Mesenchymal stem cell (in vitro differentiated cells and primary cell): ENCODE measurements at regions not wholly inside any gene's neighbourhood (a gene's known extent, or its start where the extent isn't known, plus 50 kb on each side); places are given as distances from the start of the nearest gene placed in this dataset.

Source experiments
- DNase-seq: peaks from one replicate; pipeline ENCODE4 v3.0.0-alpha.2; 2013
- H2AFZ ChIP-seq: one replicate; pipeline ENCODE4 v1.6.1; 2013; ENCODE audit warnings: low read depth, mild to moderate bottlenecking, control low read depth, inconsistent platforms, low read length, moderate library complexity
- H2AK5ac ChIP-seq: 2 replicates; pipeline ENCODE4 v1.6.1; 2013; ENCODE audit warnings: low read length, moderate library complexity, mild to moderate bottlenecking, inconsistent platforms; ENCODE audit not compliant: severe bottlenecking
- H2BK120ac ChIP-seq: one replicate; pipeline ENCODE4 v1.6.1; 2013; ENCODE audit warnings: low read depth, mild to moderate bottlenecking, inconsistent platforms, low read length, moderate library complexity
- H2BK12ac ChIP-seq, 2 experiments: one replicate each; pipeline ENCODE4 v1.6.1; 2013; ENCODE audit warnings: inconsistent platforms in 2 of 2, low read length in 2 of 2, mild to moderate bottlenecking in 2 of 2, moderate library complexity in 2 of 2, control low read depth in 1 of 2
- H2BK15ac ChIP-seq: one replicate; pipeline ENCODE4 v1.6.1; 2013; ENCODE audit warnings: mild to moderate bottlenecking, low read depth, inconsistent platforms; ENCODE audit not compliant: poor library complexity, severe bottlenecking
- H2BK5ac ChIP-seq: 2 replicates; pipeline ENCODE4 v1.6.1; 2013; ENCODE audit warnings: low read depth, mild to moderate bottlenecking, low read length, control low read depth, inconsistent platforms; ENCODE audit not compliant: poor library complexity, severe bottlenecking
- H3K14ac ChIP-seq, 2 experiments: one replicate each; pipeline ENCODE4 v1.6.1; 2013; ENCODE audit warnings: inconsistent platforms in 2 of 2, low read length in 2 of 2, control low read depth in 1 of 2, mild to moderate bottlenecking in 1 of 2, moderate library complexity in 1 of 2
- H3K18ac ChIP-seq, 2 experiments: one replicate each; pipeline ENCODE4 v1.6.1; 2013; ENCODE audit warnings: inconsistent platforms in 2 of 2, low read length in 2 of 2, control low read depth in 1 of 2, low read depth in 1 of 2, mild to moderate bottlenecking in 1 of 2
- H3K23ac ChIP-seq, 2 experiments: one replicate each; pipeline ENCODE4 v1.6.1; 2013; ENCODE audit warnings: inconsistent platforms in 2 of 2, low read length in 2 of 2, mild to moderate bottlenecking in 2 of 2, moderate library complexity in 2 of 2, control low read depth in 1 of 2
- H3K27ac ChIP-seq: 2 replicates; pipeline ENCODE4 v1.5.1; 2013; ENCODE audit warnings: mild to moderate bottlenecking, moderate library complexity, low read length, control low read depth, inconsistent platforms; ENCODE audit not compliant: poor library complexity, severe bottlenecking
- H3K27me3 ChIP-seq, 2 experiments: 2 replicates each; pipeline versions ENCODE4 v1.6.1 to v1.7.0; 2013; ENCODE audit warnings: low read length in 2 of 2, mild to moderate bottlenecking in 2 of 2, moderate library complexity in 2 of 2, control low read depth in 1 of 2, inconsistent platforms in 1 of 2; ENCODE audit not compliant: control insufficient read depth in 1 of 2, insufficient read depth in 1 of 2
- H3K36me3 ChIP-seq, 2 experiments: 2 replicates each; pipeline versions ENCODE4 v1.6.1 to v1.7.0; 2013; ENCODE audit warnings: low read length in 2 of 2, control low read depth in 1 of 2, inconsistent platforms in 1 of 2, low read depth in 1 of 2, mild to moderate bottlenecking in 1 of 2; ENCODE audit not compliant: insufficient read depth in 2 of 2, control insufficient read depth in 1 of 2
- H3K4ac ChIP-seq, 2 experiments: one replicate each; pipeline ENCODE4 v1.6.1; 2013; ENCODE audit warnings: inconsistent platforms in 2 of 2, low read length in 2 of 2, mild to moderate bottlenecking in 2 of 2, moderate library complexity in 2 of 2, control low read depth in 1 of 2, low read depth in 1 of 2
- H3K4me1 ChIP-seq: 2 replicates; pipeline ENCODE4 v1.6.1; 2013; ENCODE audit warnings: low read depth, low read length, control low read depth; ENCODE audit not compliant: control insufficient read depth, insufficient read depth
- H3K4me2 ChIP-seq: 2 replicates; pipeline ENCODE4 v1.6.1; 2013; ENCODE audit warnings: low read length, mild to moderate bottlenecking, inconsistent platforms; ENCODE audit not compliant: poor library complexity, severe bottlenecking
- H3K4me3 ChIP-seq, 2 experiments: 2 replicates each; pipeline versions ENCODE4 v1.5.1 to v1.7.0; 2013; ENCODE audit warnings: low read length in 2 of 2, mild to moderate bottlenecking in 2 of 2, control low read depth in 1 of 2, low read depth in 1 of 2; ENCODE audit not compliant: insufficient read depth in 1 of 2
- H3K79me1 ChIP-seq: replicated peaks from 2 replicates; pipeline ENCODE4 v1.6.1; 2013; ENCODE audit warnings: mild to moderate bottlenecking, control low read depth, low read length, inconsistent platforms; ENCODE audit not compliant: poor library complexity, severe bottlenecking
- H3K9ac ChIP-seq: 2 replicates; pipeline ENCODE4 v1.7.0; 2013; ENCODE audit warnings: mild to moderate bottlenecking, low read length, moderate library complexity
- H3K9me3 ChIP-seq: 2 replicates; pipeline ENCODE4 v1.7.0; 2013; ENCODE audit warnings: mild to moderate bottlenecking, low read length; ENCODE audit not compliant: control insufficient read depth
- H4K8ac ChIP-seq: one replicate; pipeline ENCODE4 v1.6.1; 2013; ENCODE audit warnings: inconsistent platforms, mild to moderate bottlenecking, low read length, moderate library complexity
- H4K91ac ChIP-seq: one replicate; pipeline ENCODE4 v1.6.1; 2013; ENCODE audit warnings: mild to moderate bottlenecking, low read length, inconsistent platforms
- WGBS: methylation state at CpG from one replicate; pipeline ENCODE4 v1.1.7; 2013; ENCODE audit warnings: mixed read lengths; 5-methylcytosine and 5-hydroxymethylcytosine counted together

DNA sequence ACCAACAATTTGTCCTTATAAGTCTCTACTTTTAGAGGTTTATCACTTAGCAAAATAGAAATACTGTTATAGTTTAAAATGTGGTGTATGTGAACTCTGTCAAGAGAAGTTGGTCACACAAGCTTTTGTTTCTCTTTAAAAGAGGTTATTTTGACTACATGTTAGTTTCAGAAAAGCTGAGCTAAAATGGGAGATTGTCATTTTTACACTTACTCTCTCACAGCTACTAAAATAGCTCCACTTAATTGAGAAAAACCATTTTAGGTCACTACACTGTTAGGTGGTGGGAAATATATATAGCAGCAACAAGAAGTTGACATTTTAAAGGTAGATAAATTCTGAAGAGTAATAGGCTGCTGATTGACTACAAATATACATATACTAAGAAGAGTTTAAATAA lies 161.5 kb upstream of the KCNJ3 start:
- Histone ChIP-seq H4K8ac (no peak overlapping the region), H3K4me2 (no peak overlapping the region), H4K91ac (no peak overlapping the region), H3K36me3 (no peaks in the 10 kb centered on the region), H2BK12ac (no peak overlapping the region), H3K4me1 (no peaks in the 10 kb centered on the region), H3K9me3 (no peaks in the 10 kb centered on the region), H3K23ac (no peak overlapping the region), H3K14ac (no peak overlapping the region), H2AFZ (no peak overlapping the region), H3K27ac (no peak overlapping the region), H2BK120ac (no peak overlapping the region), H3K18ac (no peak overlapping the region), H3K79me1 (no peaks in the 10 kb centered on the region), H2AK5ac (no peak overlapping the region), H3K4ac (no peak overlapping the region), H2BK15ac (no peak overlapping the region), H2BK5ac (no peak overlapping the region), H3K9ac (no peak overlapping the region), H3K4me3 (no peak overlapping the region), H3K27me3 (no peaks in the 10 kb centered on the region)
- DNase-seq, result no peak

DNA sequence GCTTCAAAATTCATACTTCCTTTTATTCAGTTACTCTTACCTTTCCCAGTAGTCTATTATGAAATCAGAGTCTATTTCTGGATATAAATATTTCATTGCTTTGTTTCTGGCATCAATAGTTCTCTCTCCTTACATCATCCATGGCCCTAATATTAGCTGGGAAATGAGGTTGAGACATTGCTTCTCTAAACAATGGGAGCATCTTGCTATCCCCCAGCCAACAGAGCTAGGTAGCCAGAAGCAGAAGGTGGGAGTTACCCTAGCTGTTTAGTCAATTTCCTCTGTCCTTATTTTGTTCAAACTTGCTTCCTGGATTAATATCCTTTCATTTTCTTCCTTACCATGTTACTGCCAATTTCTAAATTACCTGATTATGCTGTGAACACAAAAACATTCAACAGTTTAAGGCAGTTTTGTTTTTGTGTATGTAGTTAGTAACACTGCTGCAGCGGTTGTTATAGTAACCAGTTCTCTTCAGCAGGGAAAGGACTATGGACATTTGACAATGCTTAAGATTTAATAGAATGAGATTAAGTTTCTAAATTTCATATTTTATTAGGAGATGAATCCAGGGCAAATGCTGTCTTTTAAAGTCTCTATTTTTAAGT lies 160.5 kb upstream of the KCNJ3 start:
- DNase-seq, result no peak
- H2BK12ac ChIP-seq, result no peak overlapping the region
- no peak overlapping the region for H3K4ac ChIP-seq
- no peak overlapping the region for H3K14ac ChIP-seq
- no peak overlapping the region for H3K27ac ChIP-seq
- H3K4me3 ChIP-seq, result no peak overlapping the region
- no peak overlapping the region for H3K18ac ChIP-seq
- no peak overlapping the region for H2AFZ ChIP-seq
- H3K23ac ChIP-seq, result no peak overlapping the region
- H3K79me1 ChIP-seq, result no peaks in the 10 kb centered on the region
- H2BK15ac ChIP-seq, result no peak overlapping the region
- no peak overlapping the region for H4K8ac ChIP-seq
- H3K4me1 ChIP-seq, result no peaks in the 10 kb centered on the region
- H3K36me3 ChIP-seq, result no peaks in the 10 kb centered on the region
- H3K9me3 ChIP-seq, result no peaks in the 10 kb centered on the region
- 100% methylated on average over 1 of the region's 1 CpG for WGBS
- H2AK5ac ChIP-seq, result no peak overlapping the region
- no peaks in the 10 kb centered on the region for H3K27me3 ChIP-seq
- no peak overlapping the region for H3K4me2 ChIP-seq
- no peak overlapping the region for H3K9ac ChIP-seq
- H2BK120ac ChIP-seq, result no peak overlapping the region
- no peak overlapping the region for H4K91ac ChIP-seq
- no peak overlapping the region for H2BK5ac ChIP-seq

DNA sequence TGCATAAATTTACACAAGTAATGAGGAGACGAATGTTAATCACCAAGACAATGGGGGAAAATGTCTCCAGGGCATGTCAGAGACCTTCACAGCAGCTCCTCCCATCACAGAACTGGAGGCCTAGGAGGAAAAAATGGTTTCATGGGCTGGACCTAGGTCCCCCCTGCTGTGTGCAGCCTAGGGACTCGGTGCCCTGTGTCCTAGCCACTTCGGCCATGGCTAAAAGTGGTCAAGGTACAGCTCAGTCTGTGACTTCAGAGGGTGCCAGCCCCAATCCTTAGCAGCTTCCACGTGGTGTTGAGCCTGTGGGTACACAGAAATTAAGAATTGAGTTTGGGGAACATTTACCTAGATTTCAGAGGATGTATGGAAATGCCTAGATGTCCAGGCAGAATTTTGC lies 152.2 kb upstream of the KCNJ3 start:
- 52% methylated on average over 4 of the region's 4 CpGs for WGBS
- Histone ChIP-seq H3K9ac (no peak overlapping the region), H3K36me3 (no peaks in the 10 kb centered on the region), H3K4ac (no peak overlapping the region), H3K4me1 (no peaks in the 10 kb centered on the region), H3K23ac (no peak overlapping the region), H3K14ac (no peak overlapping the region), H4K8ac (no peak overlapping the region), H3K9me3 (peaks cover 3% of the 10 kb centered on the region), H3K4me3 (no peak overlapping the region), H3K79me1 (no peaks in the 10 kb centered on the region), H3K27me3 (no peaks in the 10 kb centered on the region), H3K27ac (no peak overlapping the region), H2BK5ac (no peak overlapping the region), H3K4me2 (no peak overlapping the region), H3K18ac (no peak overlapping the region), H2BK120ac (no peak overlapping the region), H2BK12ac (no peak overlapping the region), H4K91ac (no peak overlapping the region), H2AFZ (no peak overlapping the region), H2AK5ac (no peak overlapping the region), H2BK15ac (no peak overlapping the region)
- DNase-seq, result no peak

DNA sequence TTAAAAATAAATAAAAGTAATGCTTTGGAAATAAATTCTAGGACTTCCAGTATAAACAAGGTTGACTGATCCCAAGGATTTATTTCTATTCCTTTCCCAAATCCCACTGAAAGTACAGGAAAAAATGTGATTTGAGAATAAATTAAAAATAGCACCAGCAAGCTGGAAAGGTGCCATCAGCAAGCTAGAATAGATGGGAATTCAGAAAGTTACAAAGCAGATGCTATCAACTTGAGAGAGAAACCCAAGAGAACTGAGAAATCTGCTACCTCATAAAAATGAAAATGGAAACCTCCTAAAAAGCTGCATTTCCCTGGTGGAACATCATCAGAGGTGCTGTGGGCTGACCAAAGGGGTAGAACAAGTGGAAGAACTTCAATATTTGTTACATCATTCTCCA lies 148.6 kb upstream of the KCNJ3 start:
- Histone ChIP-seq H4K91ac (no peak overlapping the region), H3K18ac (no peak overlapping the region), H4K8ac (no peak overlapping the region), H3K27ac (no peak overlapping the region), H2BK120ac (no peak overlapping the region), H3K4ac (no peak overlapping the region), H3K79me1 (no peaks in the 10 kb centered on the region), H3K27me3 (no peaks in the 10 kb centered on the region), H3K14ac (no peak overlapping the region), H3K4me1 (no peaks in the 10 kb centered on the region), H3K4me2 (no peak overlapping the region), H3K4me3 (no peak overlapping the region), H2BK12ac (no peak overlapping the region), H2AFZ (no peak overlapping the region), H3K9ac (no peak overlapping the region), H3K36me3 (no peaks in the 10 kb centered on the region), H2BK15ac (no peak overlapping the region), H3K9me3 (peaks cover 3% of the 10 kb centered on the region), H3K23ac (no peak overlapping the region), H2BK5ac (no peak overlapping the region), H2AK5ac (no peak overlapping the region)
- no peak for DNase-seq
